Activated gamma-delta T cell treated with anti-CD3 and anti-CD28 coated beads, Interleukin-2, amount 50 U/mL, for 16 hours (primary cell): ENCODE measurements at regions not wholly inside any gene's neighbourhood (a gene's known extent, or its start where the extent isn't known, plus 50 kb on each side); places are given as distances from the start of the nearest gene placed in this dataset.

Source experiments
- DNase-seq: peaks from one replicate; pipeline ENCODE4 v3.0.0-alpha.2; 2020; ENCODE audit warnings: low read depth

DNA sequence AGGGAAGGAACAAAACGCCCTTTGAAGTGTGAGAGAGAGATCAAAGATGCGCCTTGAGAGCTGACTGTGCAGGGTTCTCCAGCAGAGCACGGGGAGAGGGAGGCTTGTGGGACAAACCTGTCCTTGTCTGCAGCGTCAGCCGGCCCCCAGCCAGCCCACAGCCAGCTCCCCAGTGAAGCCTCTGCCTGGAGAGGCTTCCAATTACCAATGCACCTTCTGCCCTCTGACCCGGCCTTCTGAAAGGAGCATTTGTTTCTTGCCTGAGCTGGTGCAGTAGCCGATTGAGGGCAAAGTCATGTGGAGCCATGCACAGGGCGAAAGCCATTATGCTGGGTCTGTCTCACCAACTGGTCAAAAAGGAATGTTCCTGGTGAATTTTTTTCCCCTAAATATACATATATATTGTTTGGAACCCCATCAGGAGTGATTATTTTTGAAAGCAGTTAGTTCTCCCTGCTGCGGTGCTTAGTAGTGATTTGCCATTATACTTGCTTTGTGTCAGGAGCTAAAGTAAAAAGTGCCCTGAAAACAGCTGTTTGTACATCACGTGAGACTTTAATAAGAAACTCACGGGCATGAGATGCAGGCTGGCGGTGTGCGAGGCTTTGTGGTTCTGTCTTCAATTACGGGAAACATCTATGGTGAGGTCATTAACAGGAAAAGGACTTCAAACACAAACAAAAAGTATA is 268.6 kb downstream of the KLF6 start:
- DNase-seq: no peak

DNA sequence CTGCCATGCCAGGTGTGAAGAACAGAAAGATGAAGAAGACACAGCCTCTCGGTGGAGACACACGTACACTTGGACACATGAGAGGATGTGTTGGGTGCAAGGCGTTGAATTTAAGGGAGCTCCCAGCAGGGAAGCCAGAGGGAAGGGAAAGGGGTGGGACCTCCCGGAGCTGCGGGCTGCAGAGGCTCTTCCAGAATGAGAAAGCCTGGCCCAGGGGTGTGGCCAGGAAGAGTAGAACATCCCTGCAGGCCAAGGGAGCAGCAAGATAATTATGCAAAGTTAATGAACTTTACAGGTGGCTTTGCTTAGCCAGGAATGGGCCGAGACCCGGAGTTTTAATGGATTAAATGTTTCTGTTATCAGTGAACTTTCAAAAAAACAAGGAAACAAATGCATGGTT is 270.3 kb downstream of the KLF6 start:
- no peak for DNase-seq

DNA sequence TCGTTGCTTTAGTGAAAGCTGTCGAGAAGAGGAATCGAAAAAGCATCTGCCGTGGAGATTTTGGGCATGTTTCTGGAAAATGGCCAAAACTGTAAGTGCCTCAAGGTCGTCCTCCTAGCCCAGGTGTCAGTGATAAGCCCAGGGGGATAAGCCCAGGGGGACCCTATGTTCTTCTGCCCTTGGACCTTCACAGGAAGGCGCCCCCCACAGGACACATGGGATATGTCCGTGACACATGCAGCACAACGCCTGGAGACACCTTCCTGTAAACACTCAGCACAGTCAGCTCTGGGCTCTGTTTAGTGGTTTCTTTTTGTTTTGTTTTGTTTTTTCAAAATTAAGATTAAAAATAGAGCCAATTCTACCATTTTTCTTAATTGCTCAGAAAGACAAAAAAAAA is 272.7 kb downstream of the KLF6 start:
- DNase-seq: no peak

DNA sequence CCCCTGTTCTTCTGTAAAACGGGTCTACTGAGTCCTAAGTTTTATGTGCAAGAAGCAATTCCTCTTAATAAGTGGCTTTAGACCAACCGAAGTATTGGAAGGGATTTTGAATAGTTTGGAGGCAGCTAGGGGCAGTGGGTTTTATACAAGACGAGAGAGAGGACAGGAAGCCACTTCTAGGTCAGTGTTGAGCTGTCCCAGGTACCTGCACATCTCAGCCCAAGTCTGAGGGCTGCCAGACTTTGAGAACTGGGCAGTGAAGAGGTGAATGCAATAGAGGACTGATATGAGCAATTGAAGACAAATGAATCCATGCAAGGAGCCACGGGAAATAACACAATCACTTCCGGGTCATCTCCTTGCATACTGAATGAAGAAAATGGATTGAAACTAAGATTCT is 273.5 kb downstream of the KLF6 start:
- no peak for DNase-seq

DNA sequence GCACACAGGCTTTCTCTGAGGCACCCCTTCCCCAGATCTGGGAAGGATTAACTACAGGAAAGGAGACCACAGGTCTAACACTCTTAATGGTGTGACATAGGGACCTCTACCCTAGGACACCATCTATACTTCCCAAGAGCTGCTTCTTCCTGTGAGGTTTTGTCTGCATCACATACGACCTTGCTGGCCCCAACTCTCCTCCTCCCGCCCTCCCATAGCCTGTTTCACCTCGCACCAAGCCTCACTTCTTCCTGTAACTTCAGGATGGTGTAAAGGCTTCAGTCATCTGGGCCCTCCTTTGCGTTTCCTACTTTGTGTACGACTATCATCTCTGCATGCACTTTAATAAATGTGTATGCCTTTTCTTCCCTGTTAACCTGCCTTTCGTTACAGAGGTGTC is 274.3 kb downstream of the KLF6 start:
- no peak for DNase-seq

DNA sequence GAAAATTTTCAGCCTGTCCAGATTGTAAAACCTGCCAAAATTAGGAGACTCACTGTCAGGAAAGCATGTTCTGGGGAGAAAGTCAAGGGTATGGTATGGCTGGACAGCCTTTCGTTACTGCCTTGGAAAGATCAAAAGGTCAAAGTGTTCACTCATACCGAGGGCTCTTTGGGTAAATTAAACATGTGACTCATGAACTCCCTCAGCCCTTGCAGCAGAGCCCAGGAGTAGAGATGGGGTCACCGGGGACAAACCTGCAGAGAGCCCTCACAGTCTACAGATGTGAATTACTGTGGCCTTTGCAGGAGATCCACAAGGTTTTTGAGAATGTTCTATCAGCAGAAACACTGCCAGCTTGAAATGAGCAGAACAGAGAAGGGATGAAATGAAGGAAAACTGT is 275.7 kb downstream of the KLF6 start:
- no peak for DNase-seq

DNA sequence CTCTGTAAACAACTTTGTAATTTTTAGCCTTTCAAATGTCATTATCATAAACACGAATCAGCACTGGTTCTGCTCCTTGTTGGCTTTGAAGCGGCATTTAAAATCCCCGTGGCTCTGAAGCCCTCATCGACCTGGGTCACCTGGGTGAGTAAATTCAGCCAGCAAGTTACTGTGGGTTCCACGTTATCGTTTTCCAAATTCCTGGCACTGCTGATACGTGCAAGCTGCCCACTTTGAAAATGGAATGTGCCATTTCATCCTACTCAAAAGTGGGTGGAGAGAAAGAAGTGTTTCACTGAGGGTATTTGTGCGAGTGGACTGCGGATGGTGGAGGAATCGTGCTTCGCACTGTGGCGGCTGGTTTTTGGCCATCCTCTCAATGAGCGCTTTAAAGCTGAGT is 281.7 kb downstream of the KLF6 start:
- DNase-seq: no peak

DNA sequence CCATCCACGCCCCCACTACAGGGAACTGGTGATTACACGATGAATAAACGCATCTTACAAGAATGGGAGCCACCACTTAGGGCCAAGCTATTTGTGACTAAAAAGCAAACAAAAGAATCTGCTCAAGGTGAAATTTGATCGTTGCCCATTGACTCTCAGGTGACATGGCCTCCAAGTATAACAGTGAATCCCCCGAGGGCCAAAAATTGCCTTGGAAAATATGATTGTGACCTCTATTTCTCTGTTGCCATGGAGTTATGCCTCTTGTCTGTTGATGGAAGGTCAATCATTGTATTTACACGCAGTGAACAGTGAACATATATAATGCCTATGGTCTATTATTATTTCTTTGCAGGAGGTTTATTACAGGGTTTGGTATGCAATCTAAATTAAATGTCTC is 282.3 kb downstream of the KLF6 start:
- DNase-seq: no peak

DNA sequence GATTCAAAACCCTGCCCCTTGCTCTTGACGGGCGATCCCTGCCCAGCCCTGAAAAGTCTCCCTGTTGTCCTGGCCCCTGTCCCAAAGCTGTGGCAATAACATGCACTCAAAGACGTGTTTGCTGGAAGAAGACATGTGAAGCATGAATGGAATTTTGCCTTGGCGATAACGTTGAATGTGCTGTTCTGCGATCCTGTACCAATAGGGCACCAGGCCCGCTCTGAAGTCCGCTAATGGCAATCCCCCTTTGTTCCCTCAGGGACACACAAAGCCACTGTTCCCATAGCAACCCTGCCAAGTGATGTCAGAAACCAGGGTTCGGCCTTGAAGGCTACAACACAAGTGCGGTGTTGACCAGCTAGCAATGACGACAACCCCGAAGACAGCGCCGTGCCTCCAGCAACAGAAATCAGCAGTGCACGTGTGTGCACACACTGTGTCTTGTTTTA is 284.6 kb downstream of the KLF6 start:
- no peak for DNase-seq

DNA sequence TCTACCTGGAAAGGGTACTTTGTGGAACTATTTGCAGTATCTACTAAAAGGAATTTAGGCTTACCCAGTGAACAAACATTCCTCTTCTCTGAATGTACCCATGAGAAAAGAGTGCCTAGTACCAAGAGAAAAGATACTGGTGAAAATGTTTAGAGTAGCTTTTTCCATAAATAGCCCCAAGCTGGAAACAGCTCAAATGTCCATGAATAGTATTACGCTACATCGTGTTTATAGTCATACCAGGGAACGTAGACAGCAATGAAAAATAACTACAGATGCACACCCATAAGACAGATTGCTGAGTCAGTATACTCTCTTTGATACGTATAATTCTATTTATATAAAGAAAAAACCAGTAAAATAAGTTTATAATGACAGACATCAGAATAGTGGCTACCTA is 285.9 kb downstream of the KLF6 start:
- DNase-seq: no peak

DNA sequence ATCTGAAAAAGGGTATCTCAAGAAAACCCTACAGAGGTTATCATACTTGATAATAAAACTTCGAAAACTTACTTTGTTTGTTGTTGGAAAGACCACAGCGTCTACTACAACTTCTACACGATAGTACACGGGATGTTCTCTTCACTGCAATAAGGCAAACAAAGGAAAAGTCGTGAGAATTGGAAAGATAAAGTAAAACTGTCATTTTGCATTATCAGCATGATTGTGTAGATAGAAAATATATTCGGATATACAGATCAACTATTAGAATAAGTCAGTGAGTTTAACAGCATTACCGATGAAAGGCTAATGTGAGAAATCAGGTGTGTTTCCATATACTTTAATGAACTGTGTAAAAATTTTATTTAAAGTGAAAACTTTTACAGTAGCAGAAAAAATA is 287.4 kb downstream of the KLF6 start:
- DNase-seq: no peak

DNA sequence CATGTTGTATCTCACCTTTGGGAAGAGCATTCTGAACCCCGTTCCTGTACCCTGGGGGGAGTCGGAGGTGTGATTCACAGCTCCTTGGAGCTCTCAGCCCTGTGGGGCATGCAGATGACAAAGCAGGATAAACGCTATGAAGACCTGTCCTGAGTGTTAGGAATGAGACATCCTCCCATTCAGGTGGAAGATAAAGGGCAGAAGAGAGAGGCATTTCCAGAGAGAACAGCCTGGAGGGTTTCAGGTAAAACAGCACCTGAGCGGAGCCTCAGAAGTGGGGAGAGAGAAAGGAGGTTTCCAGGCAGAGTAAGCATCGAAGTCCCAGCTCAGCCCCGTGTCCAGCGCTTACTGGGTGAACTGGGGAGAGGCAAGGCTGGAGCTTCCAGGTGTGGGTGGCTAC is 288.9 kb downstream of the KLF6 start:
- no peak for DNase-seq

DNA sequence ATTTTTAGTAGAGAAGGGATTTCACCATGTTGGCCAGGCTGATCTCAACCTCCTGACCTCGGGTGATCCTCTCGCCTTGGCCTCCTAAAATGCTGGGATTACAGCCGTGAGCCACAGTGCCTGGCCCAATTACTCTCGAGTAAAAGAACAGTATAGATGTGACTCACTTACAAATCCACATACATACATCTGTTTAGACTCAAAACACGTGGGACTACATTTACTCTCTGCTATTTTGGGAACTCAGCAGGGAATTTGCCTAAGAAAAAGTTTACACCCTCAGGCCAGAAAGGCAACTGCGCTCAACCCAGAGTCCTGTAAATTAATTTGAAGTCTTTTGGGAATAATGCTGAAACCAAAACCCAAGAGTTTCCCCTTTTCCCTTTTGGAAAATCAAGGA is 289.7 kb downstream of the KLF6 start:
- no peak for DNase-seq

DNA sequence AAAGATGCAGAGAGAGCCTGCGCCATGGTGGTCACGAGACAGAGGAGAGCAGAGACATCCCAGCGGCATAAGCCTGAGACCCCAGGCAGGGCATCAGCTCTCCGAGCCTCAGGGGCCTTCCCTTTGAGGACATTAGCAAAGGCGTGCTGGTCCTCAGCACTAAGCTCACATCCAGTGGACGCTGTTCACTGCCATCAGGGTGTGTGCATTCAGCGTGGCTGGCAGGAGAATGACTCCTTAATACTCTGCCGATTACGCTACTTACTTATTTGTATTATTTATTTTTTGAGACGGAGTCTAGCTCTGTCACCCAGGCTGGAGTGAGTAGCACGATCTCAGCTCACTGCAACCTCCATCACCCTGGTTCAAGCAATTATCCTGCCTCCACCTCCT is 290.2 kb downstream of the KLF6 start:
- no peak for DNase-seq

DNA sequence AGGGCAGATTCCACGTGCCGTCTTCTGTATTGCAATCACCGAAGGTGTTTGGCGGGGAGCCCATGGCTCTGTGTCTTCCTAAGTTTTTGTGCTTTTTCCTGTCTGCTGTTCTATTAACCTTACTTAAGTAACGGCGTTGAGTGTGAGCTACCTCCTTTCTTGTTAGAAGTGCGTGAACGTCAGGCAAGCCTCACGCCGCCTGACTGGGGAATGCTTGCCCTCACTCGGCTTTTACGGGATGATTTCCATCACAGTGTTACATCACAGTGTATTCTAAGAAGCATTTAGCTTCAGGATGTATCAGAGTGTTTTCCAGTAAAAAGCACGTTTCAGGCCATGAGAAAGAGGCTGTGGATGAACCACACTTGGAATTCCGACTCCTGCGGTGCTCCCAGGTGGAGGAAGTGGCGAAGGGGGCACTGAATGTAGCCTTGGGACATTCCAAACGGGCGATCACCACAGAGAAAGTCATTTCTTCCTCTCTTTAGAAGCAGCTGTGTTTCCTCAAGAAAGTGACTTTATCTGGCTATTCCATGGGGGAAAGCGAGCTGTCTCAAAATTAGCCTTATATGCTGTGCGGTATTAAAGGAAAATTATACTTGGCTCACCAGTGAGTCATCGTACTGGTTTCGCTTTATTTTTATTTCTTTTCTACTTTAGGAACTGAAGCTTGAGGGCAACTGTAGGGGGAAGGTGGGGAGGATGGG is 290.7 kb downstream of the KLF6 start:
- no peak for DNase-seq

DNA sequence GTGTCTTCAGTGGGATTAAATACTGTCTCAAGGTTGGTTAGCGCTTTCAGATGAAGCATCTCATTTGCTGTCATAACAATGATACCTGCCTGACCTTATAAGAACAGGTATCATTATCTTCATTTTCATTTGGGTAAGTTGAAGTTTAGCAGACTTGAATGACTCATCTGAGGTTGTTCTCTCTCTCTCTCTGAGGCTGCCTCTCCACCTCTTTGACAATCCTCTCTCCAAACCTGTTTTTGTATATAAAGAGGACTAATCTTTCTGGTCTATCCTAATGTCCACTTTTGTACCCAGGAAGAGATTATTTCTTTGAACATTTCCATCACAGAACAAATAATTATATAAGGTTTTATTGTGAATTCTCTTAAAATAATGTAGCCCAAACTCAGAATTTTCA is 291.4 kb downstream of the KLF6 start:
- DNase-seq: no peak

DNA sequence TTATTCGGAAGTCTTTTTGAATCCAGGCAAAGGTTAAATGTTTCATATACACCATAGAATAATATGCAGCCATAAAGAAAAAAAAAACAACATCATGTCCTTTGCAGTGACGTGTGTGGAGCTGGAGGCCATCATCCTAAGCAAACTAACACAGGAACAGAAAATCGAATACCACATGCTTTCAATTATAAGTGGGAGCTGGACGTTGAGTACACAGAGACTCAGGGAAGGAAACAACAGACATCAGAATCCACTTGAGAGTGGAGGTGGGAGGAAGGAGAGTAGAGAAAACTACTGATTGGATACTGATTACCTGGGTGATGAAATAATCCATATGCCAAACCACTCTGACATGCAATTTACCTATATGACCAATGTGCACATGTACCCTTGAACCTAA is 293.4 kb downstream of the KLF6 start:
- DNase-seq: no peak

DNA sequence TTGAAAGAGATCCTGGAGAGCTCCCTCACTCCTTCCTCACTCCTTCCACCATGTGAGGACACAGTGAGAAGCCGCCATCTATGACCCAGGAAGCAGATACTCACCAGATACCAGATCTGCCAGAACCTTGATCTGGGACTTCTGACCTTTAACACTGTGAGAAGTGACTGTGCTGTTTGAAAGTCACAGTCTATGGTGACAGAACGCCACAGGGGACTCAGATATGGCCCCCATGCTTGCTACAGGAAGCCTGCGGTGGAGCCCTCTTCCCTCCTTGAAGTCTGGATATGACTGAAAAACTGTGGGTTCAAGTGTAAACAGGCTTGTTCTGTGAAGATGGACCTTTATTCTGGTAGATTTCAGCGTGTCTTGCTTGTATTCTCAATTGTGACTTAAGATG is 297.8 kb downstream of the KLF6 start:
- DNase-seq: no peak

DNA sequence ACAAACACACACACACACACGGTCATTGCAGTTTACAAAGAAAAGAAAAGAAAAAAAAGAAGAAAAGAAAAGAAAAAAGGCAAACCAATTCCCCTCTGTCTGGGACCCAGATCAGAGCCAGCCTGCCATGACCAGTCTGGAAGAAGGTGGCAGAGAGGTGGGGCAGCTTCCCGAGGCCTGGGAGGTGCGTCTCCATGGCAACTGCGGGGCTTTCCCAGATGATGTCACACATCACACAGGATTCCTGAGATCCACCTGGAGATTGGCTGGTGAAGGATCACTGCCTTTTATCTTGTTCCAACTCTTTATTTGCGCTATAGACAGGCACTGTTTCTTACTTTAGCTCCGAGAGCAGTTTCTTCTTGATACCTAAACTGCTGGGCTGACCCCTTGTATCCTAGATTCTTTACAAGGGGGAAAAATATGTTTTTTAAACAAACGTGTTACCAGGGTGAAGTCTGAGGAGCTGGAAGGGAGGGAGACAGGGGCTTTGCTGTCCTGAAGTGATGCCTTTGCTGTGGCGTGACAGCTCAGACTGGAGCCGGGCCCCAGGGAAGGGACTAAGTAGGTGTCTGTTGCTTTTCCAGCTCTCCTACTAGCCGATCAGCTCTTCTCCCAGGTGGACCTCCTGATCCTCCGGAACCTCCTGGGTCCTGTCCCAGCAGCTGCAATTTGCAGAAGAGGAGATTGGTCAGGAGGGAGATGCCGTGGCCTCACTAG is 298.5 kb downstream of the KLF6 start:
- no peak for DNase-seq

DNA sequence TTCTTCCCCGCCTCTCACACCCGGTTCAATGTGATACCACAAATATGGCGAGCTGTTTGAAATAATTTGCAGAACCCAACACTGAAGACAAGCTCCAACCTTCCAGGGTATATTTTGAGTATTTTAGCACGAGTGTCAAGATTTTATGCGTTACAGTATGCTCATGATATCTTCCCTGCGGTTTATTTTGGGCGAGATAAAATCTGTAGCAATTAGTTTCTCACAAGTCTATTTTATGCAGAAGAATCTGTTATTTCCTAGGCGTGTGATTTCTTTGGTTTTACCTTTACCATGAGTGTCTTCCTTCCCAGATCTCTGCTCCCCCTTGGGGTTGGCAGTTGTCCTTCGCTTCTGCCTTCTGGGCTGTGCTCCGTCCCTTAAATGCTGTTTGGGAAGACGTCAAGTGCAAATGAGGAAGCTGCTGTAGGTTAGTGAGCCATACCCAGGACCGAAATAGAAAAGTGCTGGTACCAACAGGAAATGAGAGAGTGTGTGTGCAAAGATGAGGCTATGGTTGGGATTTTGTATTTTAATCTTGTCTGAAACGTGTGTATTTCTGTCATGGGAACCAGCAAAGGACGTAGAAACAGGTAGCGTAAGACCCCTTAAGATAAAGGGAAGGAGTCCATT is 299.8 kb downstream of the KLF6 start:
- DNase-seq: no peak

DNA sequence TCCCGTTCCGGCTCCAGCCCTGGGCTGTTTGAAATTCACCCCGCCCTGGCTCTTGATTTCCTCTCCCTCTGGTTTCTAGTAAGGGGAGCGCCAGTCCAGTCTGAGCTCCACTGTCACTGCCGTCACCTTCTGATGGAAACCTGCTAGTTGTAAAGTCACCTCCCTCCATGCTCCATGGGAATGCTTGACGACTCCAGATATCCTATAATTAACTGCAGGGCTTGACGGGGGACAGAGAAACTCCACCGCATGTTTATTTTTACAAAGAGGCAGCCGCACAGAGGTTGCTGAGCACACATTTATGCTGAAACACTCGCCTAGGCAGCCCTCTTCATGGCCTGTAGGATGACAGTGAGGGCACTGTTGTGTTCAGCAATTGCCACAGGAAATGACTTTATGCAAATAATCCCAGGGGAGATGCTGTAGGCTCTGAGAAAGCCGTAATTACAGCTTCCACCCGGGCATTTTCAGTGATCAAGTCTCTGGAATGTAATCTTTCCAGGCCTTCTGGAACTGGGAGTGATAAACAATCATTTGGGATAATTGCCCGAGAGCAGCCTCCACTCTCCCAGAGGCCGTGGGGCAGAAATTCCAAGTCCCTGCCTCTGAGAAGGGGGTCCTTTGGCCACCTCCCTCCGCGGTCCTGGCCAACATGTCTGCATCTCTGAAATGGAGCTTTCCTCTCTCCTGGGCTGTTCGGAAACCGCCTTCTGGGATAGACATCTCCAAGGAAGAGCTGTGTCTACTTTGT is 300.5 kb downstream of the KLF6 start:
- no peak for DNase-seq
